D341Med (cell line): ENCODE measurements at regions not wholly inside any gene's neighbourhood (a gene's known extent, or its start where the extent isn't known, plus 50 kb on each side); places are given as distances from the start of the nearest gene placed in this dataset.
"Not testable (repeated sequence)": the region's sequence is repeated elsewhere in the genome, so short reads cannot be mapped to it uniquely, and the experiment has no call there.

ENCODE experiments used
- DNase-seq: peaks from one replicate; pipeline ENCODE4 v3.0.0; 2012; ENCODE audit warnings: low spot score

- DNase-seq = not testable (repeated sequence)
Observed at GRCh38 chr12:131288765-131289695, 335.3 kb downstream of the ADGRD1 start.

- DNase-seq = not testable (repeated sequence)
Observed at GRCh38 chr12:131289807-131290206, 336.1 kb downstream of the ADGRD1 start.

DNA sequence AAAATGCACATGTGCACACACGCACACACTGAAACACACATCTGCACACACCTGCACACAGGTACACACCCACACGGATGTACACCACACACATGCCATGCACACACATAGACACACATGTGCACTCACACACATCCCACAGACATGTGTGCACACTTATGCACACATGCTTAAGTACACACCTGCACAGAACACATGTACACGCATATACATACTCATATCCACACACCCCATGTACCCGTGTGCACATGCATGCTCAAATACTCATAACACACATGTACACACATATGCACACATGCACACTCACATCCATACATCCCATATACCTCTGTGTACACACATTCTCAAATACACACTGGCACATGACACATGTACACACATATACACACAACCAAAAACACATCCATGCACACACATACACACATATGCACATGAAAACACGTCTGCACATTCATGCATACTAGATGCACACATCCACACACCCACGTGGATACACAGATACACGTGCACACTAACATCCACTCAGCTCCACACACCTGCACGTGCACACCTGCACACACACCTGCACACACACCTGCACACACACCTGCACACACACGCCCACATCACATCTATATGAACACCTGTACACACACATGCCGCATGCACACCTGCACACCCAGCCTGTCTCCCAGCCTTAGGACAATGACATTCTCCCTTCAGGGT, 336.7 kb downstream of the ADGRD1 start:
- no peak for DNase-seq

GRCh38 chr12:131293071-131294015, 339.6 kb downstream of the ADGRD1 start:
- not testable (repeated sequence) for DNase-seq

- DNase-seq = not testable (repeated sequence)
Observed at GRCh38 chr12:131294716-131295115, 341.0 kb downstream of the ADGRD1 start.

DNA sequence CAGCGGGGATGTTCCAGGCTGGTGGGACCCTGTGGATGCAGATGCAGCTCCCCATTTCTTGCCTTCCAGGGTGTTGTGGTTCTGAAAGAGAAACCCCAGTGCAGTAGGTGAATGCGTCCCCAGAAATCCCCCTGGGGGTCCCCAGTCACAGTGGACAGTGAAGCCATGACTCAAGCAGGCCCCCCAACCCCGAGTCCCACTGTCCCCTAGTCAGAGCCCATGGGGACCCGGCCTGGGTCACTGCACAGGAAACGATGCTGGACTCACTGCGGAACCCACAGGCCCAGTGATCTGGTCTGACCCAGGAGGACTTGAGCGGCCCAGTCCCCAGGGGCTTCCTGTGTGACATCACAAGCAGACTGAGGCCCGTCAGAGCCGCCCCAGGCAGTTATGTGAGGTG, 341.4 kb downstream of the ADGRD1 start:
- DNase-seq = not testable (repeated sequence)

DNA sequence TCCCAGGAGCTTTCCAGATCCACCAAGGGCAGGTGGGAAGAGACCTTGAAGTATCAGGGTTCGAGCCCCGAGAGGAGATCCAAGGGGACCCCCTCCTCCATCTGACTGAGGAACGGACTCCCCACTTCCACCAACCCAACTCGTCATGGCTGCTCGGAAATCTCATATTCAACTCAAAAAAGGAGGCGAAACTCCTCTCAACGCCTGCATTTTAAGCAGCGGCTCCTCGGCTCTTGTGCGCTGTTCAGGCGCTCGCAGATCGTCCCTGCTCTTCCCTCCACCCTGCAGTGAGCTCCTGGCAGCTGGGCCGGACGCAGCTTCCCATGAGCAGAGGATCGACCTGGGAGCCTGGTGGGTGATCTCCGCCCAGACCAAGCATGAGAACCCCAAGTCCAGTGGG, 341.9 kb downstream of the ADGRD1 start:
- DNase-seq = not testable (repeated sequence)

GRCh38 chr12:131296136-131296535, 342.4 kb downstream of the ADGRD1 start:
- DNase-seq = not testable (repeated sequence)

DNA sequence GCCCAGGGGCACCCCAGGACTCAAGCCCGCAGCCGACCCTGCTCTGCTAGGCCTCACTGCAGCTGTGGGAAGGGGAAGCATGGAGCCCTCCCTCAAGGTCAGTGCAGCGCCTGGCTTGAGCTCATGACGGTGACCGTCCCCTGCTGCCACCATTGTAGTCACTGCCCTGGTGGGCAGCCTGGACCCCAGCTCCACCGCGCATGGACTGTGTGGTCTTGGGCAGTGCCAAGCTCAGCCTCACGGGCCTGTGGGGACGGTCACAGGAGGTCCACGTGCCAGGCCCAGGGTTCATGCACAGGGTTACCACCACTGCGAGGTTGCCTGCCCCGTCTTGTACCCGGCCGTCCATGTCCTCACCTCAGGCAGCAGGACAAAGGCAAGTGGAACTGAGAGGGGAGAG, 342.9 kb downstream of the ADGRD1 start:
- DNase-seq = not testable (repeated sequence)

GRCh38 chr12:131298526-131299369, 345.0 kb downstream of the ADGRD1 start:
- DNase-seq = not testable (repeated sequence)

DNA sequence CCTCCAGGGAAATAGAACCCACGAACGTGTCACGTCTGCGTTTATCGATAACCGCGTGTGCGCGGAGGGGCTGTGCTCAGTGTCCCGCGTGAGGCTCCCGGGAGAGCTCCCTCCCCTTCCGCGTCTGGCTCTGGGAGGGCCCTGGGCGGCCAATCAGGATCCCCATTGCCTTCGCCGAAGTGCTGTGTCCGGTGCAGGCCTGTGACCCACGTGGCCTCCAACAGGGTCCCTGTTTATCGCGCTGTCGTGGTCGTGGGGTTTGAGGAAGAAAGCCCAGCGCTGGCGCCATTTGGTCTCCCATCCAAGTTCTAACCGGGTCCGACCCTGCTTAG, 345.6 kb downstream of the ADGRD1 start:
- DNase-seq = not testable (repeated sequence)

GRCh38 chr12:131303576-131303975, 349.9 kb downstream of the ADGRD1 start:
- DNase-seq = not testable (repeated sequence)

- DNase-seq = not testable (repeated sequence)
Observed at GRCh38 chr12:131304642-131305041, 350.9 kb downstream of the ADGRD1 start.

GRCh38 chr12:131309700-131310099, 356.0 kb downstream of the ADGRD1 start:
- DNase-seq = no peak

DNA sequence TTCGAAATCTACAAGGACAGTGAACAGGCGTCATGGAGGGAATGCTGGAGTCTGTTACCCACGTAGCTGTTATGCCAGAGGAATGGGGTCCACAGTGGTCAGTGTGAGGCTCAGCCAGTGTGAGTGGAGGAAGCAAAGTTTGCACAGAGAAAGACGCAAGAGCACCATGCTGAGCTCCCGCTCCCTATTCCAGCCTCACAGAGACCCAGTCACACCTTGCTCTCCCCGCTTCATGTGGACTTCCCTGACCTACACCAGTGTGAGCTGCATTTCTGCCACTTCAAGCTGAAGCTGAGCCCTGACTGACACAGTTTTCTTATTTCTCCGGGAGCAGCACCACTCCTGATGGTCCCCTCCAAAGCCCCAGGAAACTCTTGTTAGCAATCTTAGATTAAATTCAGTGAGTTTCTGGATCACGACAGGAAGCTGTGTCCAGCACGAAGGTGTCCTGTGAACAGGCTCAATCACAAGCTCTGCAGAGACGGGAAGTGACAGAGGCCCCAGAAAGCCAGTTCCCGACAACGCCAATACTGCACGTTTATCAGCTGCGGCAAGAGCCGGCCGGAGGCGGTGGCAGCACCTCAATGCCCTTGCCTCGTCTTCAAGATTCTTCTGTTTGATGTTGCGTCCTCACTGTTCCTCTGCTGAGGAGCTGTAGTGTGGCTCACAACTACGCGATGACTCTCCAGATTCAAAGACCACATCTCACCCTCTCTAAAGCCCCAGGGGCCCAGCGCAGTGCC, 356.7 kb downstream of the ADGRD1 start:
- DNase-seq = not testable (repeated sequence)

- DNase-seq = not testable (repeated sequence)
Observed at GRCh38 chr12:131311279-131311722, 357.6 kb downstream of the ADGRD1 start.

DNA sequence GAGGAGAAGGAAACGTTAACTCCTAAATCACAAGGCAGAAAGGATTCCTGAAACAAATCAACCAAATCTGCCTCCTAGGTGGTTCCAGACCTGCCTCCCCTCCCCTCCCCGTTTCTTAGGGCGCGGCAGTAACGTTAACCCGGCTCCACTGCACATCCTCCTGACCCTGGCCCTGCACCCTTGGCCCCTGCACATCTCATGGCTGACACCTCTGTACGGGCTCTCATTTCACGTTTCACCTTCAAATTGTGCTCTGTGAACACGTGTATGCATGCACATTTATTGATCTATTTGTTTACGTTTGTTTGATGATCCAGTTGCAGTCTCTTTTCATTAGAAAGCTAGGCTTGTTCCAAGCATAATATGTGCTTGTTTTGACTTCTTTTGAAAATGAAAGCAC, 358.1 kb downstream of the ADGRD1 start:
- no peak for DNase-seq

DNA sequence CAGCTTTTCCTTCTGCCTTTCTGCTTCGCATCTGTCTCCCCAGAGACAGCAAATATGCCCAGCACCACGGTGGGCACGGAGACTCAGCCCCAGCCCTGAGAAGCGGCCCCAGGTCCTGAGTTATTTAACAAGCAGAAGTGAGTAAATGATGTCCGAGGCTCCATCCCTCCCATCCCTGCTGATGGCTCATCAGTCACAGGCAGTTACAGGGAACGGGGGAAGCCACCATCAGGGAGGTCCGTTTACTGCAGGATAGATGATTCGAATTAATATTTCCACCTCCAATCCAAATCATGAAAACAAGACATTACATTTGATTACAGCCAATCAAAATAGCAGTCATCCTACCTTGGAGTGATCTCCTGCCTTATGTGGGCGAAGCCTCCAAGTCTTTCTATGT, 358.7 kb downstream of the ADGRD1 start:
- DNase-seq = not testable (repeated sequence)

- no peak for DNase-seq
Observed at GRCh38 chr12:131312793-131313545, 359.3 kb downstream of the ADGRD1 start.
